Esophagus squamous epithelium (tissue), 5 donors: ENCODE measurements at regions not wholly inside any gene's neighbourhood (a gene's known extent, or its start where the extent isn't known, plus 50 kb on each side); places are given as distances from the start of the nearest gene placed in this dataset.

Source experiments
- DNase-seq: peaks from one replicate; lab custom pipeline; 2025; lab: John Stamatoyannopoulos, UW
- H3K27ac ChIP-seq, 4 donors: fragments of 200-600 bp; sonication (generic); one replicate each; pipeline ENCODE4 v1.5.1; 2016 to 2019; ENCODE audit warnings: mild to moderate bottlenecking in 1 of 4
- H3K27me3 ChIP-seq, 4 donors: fragments of 200-600 bp; sonication (generic); 1 replicate in 3 of 4; 2 replicates in 1 of 4; pipeline versions ENCODE4 v1.5.1 to v1.6.0; 2017 to 2021; ENCODE audit warnings: antibody characterized with exemption in 1 of 4
- H3K36me3 ChIP-seq, 3 donors: fragments of 200-600 bp; sonication (generic); one replicate each; pipeline ENCODE4 v1.5.1; 2016 to 2019
- H3K4me1 ChIP-seq, 3 donors: fragments of 200-600 bp; sonication (generic); one replicate each; pipeline ENCODE4 v1.5.1; 2017 to 2019
- H3K4me3 ChIP-seq, 4 donors: fragments of 200-600 bp; sonication (generic); 1 replicate in 3 of 4; 2 replicates in 1 of 4; pipeline ENCODE4 v1.5.1; 2016 to 2019; ENCODE audit warnings: mild to moderate bottlenecking in 2 of 4, moderate library complexity in 1 of 4
- H3K9me3 ChIP-seq, 3 donors: fragments of 200-600 bp; sonication (generic); one replicate each; pipeline ENCODE4 v1.5.1; 2016 to 2019
- CTCF ChIP-seq, 6 experiments: fragments of 450-650 bp in 4 of 6; fragments of 200-600 bp in 2 of 6; sonication (generic) in 2 of 6; IDR thresholded peaks; one replicate each; pipeline ENCODE4 v1.5.1; 2016 to 2019; ENCODE audit warnings: antibody characterized with exemption in 6 of 6, mild to moderate bottlenecking in 4 of 6, moderate library complexity in 4 of 6
- POLR2A ChIP-seq, 4 donors: fragments of 450-650 bp; IDR thresholded peaks; one replicate each; pipeline ENCODE4 v1.6.1; 2017; ENCODE audit warnings: antibody characterized with exemption in 4 of 4, mild to moderate bottlenecking in 4 of 4, moderate library complexity in 3 of 4
- WGBS, 2 donors: methylation state at CpG; one replicate each; pipeline ENCODE4 v1.1.5; 2018; 5-methylcytosine and 5-hydroxymethylcytosine counted together
- intact Hi-C: fragments of 100-400 bp; cut with DNase I; formaldehyde crosslinking; loops from one replicate; pipeline ENCODE4 v1.15.0; 2022
- donor health status: DM: yes; HTN: yes; CAD: no.

DNA sequence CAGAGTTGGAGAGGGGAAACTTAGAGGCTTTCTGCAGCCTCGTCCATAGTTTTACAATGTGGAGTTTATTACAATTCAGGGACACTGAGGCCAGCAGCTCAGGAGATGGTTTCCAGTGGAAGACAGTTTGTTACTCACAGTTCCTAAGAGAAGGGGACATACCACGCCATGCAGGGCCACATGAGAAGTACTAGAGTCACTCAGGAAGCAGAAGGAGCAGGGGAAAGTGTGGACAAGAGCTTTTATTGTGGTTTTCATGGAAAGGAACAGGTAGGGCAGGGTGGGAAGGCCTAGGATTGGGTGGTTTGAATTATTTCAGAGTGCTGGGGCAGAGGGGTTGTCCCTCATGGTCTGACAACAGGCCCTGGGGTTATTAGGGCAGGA lies 292.1 kb upstream of the IGFBP3 start:
- no peak for DNase-seq
- TF ChIP-seq CTCF (IDR thresholded peaks at IDR 0.05): no peak
- TF ChIP-seq POLR2A (IDR thresholded peaks at IDR 0.05): no peak
- intact Hi-C loops: no loop called here

GRCh38 chr7:46212425-46213153 lies 291.5 kb upstream of the IGFBP3 start:
- intact Hi-C loops: no loop called here
- Histone ChIP-seq H3K4me3 (no peak overlapping the region), H3K9me3 (no peaks in the 10 kb centered on the region), H3K27me3 (no peaks in the 10 kb centered on the region), H3K27ac (no peak overlapping the region), H3K36me3 (no peaks in the 10 kb centered on the region), H3K4me1 (no peaks in the 10 kb centered on the region)
- DNase-seq: no peak
- 70 to 93% methylated on average over 2 to 7 of the region's 8 CpGs for WGBS, 2 donors
- TF ChIP-seq POLR2A (IDR thresholded peaks at IDR 0.05): no peak
- TF ChIP-seq CTCF (IDR thresholded peaks at IDR 0.05): no peak

More for the DNA sequence above, 292.1 kb upstream of the IGFBP3 start:
- 74 to 77% methylated on average over 2 of the region's 2 CpGs for WGBS, 2 donors
- Histone ChIP-seq H3K4me3 (no peak overlapping the region), H3K9me3 (no peaks in the 10 kb centered on the region), H3K27ac (no peak overlapping the region), H3K27me3 (no peaks in the 10 kb centered on the region), H3K36me3 (no peaks in the 10 kb centered on the region), H3K4me1 (no peaks in the 10 kb centered on the region)

DNA sequence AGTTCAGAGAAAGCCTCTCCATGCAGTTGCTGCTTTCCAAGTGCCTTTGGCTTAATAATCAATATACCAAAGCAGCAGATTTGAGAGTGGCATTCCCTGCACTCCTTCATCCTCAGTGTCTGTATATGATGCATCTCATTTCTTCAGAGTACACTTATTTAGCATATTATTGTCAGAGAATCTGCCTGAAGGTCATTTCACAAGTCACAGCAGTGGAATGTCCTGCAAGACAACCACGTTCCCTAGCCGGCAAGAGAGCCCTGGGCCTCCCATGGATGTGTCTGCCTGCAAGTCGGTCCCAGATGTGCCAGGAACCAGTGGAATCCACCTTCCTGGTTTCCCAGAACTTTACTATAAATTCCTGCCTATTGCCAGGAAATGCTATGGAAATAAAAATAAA lies 289.4 kb upstream of the IGFBP3 start:
- Histone ChIP-seq H3K36me3 (no peaks in the 10 kb centered on the region), H3K9me3 (no peaks in the 10 kb centered on the region), H3K27ac (no peak overlapping the region), H3K4me3 (no peak overlapping the region), H3K4me1 (no peaks in the 10 kb centered on the region), H3K27me3 (no peaks in the 10 kb centered on the region)
- WGBS, 2 donors: 69 to 87% methylated on average over 3 of the region's 3 CpGs
- intact Hi-C loops: no loop called here
- no peak for TF ChIP-seq CTCF (IDR thresholded peaks at IDR 0.05)
- TF ChIP-seq POLR2A (IDR thresholded peaks at IDR 0.05): no peak
- DNase-seq: no peak

- WGBS, 2 donors: 88 to 91% methylated on average over 8 to 9 of the region's 9 CpGs
- H3K27ac ChIP-seq: no peak overlapping the region
- no peak overlapping the region for H3K4me3 ChIP-seq
- TF ChIP-seq CTCF (IDR thresholded peaks at IDR 0.05): no peak
- intact Hi-C loops: no loop called here
- no peaks in the 10 kb centered on the region for H3K4me1 ChIP-seq
- no peaks in the 10 kb centered on the region for H3K9me3 ChIP-seq
- no peak for DNase-seq
- H3K36me3 ChIP-seq: no peaks in the 10 kb centered on the region
- no peaks in the 10 kb centered on the region for H3K27me3 ChIP-seq
Observed at GRCh38 chr7:46209611-46210388, 288.7 kb upstream of the IGFBP3 start.
